ENCODE measurements at regions not wholly inside any gene's neighbourhood (a gene's known extent, or its start where the extent isn't known, plus 50 kb on each side); places are given as distances from the start of the nearest gene placed in this dataset.
A peak's percentile ranks its signal among the peaks of the same experiment; 100 is the strongest.

- no peak for TF ChIP-seq CTCF (IDR thresholded peaks at IDR 0.05)
Observed at GRCh38 chr7:142347091-142347490, 89.2 kb upstream of the PRSS58 start.

- no peak for TF ChIP-seq CTCF (IDR thresholded peaks at IDR 0.05)
Observed at GRCh38 chr7:142345811-142346210, 88.0 kb upstream of the PRSS58 start.

- peak; percentile 65 for TF ChIP-seq CTCF (IDR thresholded peaks at IDR 0.05)
Observed at GRCh38 chr7:142338633-142339501, 81.0 kb upstream of the PRSS58 start.

GRCh38 chr7:142337054-142338001, 79.5 kb upstream of the PRSS58 start:
- TF ChIP-seq CTCF (IDR thresholded peaks at IDR 0.05): no peak

GRCh38 chr7:142334806-142335205, 76.9 kb upstream of the PRSS58 start:
- no peak for TF ChIP-seq CTCF (IDR thresholded peaks at IDR 0.05)

GRCh38 chr7:142334236-142334635, 76.4 kb upstream of the PRSS58 start:
- TF ChIP-seq CTCF (IDR thresholded peaks at IDR 0.05): no peak

GRCh38 chr7:142332421-142332820, 74.6 kb upstream of the PRSS58 start:
- no peak for TF ChIP-seq CTCF (IDR thresholded peaks at IDR 0.05)

Data from LNCAP (cell line).